ENCODE measurements at regions not wholly inside any gene's neighbourhood (a gene's known extent, or its start where the extent isn't known, plus 50 kb on each side); places are given as distances from the start of the nearest gene placed in this dataset.

DNA sequence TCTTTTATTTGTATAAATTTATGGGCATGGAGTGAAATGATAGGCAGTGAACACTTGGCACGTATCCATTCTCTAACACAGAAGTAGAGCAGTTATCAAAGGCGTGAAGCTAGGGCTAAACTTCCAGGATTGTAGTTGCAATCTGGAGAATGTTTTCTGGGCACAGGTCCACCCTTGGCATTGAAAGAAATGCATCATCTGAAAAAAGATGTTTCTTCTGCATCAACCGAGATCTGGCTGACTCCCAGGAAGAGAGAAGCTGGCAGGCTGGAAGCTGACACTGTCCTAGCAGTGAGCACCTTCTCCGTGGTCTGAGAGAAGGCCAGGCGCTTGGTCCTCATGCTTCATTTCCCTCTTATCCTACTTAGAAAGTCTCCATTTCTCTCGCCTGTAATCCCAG lies 600.0 kb downstream of the BRD1 start:
- Histone ChIP-seq H3K9me3 (ENCODE audit: control insufficient read depth, insufficient read depth, low read length) (no peaks in the 10 kb centered on the region), H3K9me2 (replicated peaks; ENCODE audit: control insufficient read depth, low read length) (no peaks in the 10 kb centered on the region), H4K20me1 (ENCODE audit: control insufficient read depth, insufficient read depth, low read depth, low read length) (no peaks in the 10 kb centered on the region), H3K4me1 (ENCODE audit: control insufficient read depth, low read length) (no peaks in the 10 kb centered on the region), H3K27ac (ENCODE audit: low read depth, low read length) (no peak overlapping the region), H3K27me3 (ENCODE audit: control insufficient read depth, low read length) (0 out of 2 replicates have a peak, but pooled peaks cover 2% of the 10 kb centered on the region), H3K4me3 (ENCODE audit: low read length) (no peak overlapping the region), H3K4me2 (ENCODE audit: low read length) (no peak overlapping the region), H3K36me3 (ENCODE audit: control insufficient read depth, low read length) (no peaks in the 10 kb centered on the region), H3K79me2 (ENCODE audit: control insufficient read depth, low read length) (no peaks in the 10 kb centered on the region), H3F3A (ENCODE audit: control insufficient read depth, insufficient read depth) (no peaks in the 10 kb centered on the region)
- TF ChIP-seq, protein P1, sequence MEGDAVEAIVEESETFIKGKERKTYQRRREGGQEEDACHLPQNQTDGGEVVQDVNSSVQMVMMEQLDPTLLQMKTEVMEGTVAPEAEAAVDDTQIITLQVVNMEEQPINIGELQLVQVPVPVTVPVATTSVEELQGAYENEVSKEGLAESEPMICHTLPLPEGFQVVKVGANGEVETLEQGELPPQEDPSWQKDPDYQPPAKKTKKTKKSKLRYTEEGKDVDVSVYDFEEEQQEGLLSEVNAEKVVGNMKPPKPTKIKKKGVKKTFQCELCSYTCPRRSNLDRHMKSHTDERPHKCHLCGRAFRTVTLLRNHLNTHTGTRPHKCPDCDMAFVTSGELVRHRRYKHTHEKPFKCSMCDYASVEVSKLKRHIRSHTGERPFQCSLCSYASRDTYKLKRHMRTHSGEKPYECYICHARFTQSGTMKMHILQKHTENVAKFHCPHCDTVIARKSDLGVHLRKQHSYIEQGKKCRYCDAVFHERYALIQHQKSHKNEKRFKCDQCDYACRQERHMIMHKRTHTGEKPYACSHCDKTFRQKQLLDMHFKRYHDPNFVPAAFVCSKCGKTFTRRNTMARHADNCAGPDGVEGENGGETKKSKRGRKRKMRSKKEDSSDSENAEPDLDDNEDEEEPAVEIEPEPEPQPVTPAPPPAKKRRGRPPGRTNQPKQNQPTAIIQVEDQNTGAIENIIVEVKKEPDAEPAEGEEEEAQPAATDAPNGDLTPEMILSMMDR (IDR thresholded peaks at IDR 0.05; ENCODE audit: low read depth, low read length, poor library complexity, severe bottlenecking): no peak
- no peak for TF ChIP-seq EZH2phosphoT487 (IDR thresholded peaks at IDR 0.05; ENCODE audit: borderline replicate concordance, low read length)

DNA sequence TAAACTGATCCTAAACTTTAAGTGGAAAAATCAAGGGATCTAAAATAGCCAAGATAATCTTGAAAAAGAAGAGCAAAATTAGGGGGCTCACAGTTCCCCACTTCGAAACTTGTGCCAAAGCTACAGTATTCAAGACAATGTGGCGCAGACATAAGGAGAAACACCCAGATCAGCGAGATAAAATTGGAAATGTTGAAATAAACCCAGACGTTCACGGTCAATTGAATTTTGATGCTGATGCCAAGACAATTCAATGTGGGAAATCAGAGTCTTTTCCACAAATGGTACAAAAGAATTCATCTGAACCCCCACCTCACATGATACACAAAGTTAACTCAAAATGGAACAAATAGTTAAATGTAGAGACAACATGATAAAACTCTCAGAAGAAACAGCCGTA lies 601.6 kb downstream of the BRD1 start:
- Histone ChIP-seq H3K27ac (ENCODE audit: low read depth, low read length) (no peak overlapping the region), H3K9me3 (ENCODE audit: control insufficient read depth, insufficient read depth, low read length) (no peaks in the 10 kb centered on the region), H4K20me1 (ENCODE audit: control insufficient read depth, insufficient read depth, low read depth, low read length) (no peaks in the 10 kb centered on the region), H3K4me1 (ENCODE audit: control insufficient read depth, low read length) (no peaks in the 10 kb centered on the region), H3K36me3 (ENCODE audit: control insufficient read depth, low read length) (no peaks in the 10 kb centered on the region), H3K4me3 (ENCODE audit: low read length) (no peak overlapping the region), H3K27me3 (ENCODE audit: control insufficient read depth, low read length) (0 out of 2 replicates have a peak, but pooled peaks cover 3% of the 10 kb centered on the region), H3F3A (ENCODE audit: control insufficient read depth, insufficient read depth) (no peaks in the 10 kb centered on the region), H3K4me2 (ENCODE audit: low read length) (no peak overlapping the region), H3K9me2 (replicated peaks; ENCODE audit: control insufficient read depth, low read length) (no peaks in the 10 kb centered on the region), H3K79me2 (ENCODE audit: control insufficient read depth, low read length) (no peaks in the 10 kb centered on the region)
- TF ChIP-seq, protein P1 (IDR thresholded peaks at IDR 0.05; ENCODE audit: low read depth, low read length, poor library complexity, severe bottlenecking): no peak
- no peak for TF ChIP-seq EZH2phosphoT487 (IDR thresholded peaks at IDR 0.05; ENCODE audit: borderline replicate concordance, low read length)

DNA sequence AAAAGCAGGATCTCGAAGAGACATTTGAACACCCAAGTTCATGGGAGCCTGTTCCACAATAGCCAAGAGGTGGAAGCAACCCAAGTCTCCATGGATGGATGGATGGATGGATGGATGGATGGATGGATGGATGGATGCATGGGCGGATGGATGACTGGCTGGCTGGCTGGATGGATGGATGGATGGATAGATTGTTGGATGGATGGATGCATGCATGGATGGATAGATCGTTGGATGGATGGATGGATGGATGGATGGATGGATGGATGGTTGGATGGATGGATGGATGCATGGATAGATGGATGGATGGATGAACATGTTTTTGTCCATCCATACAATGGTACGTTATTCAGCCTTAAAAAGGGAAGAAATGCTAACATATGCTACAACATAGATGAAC lies 603.4 kb downstream of the BRD1 start:
- Histone ChIP-seq H3K9me3 (ENCODE audit: control insufficient read depth, insufficient read depth, low read length) (no peaks in the 10 kb centered on the region), H3F3A (ENCODE audit: control insufficient read depth, insufficient read depth) (no peaks in the 10 kb centered on the region), H3K36me3 (ENCODE audit: control insufficient read depth, low read length) (no peaks in the 10 kb centered on the region), H3K79me2 (ENCODE audit: control insufficient read depth, low read length) (no peaks in the 10 kb centered on the region), H3K4me1 (ENCODE audit: control insufficient read depth, low read length) (no peaks in the 10 kb centered on the region), H3K4me2 (ENCODE audit: low read length) (no peak overlapping the region), H3K27ac (ENCODE audit: low read depth, low read length) (no peak overlapping the region), H4K20me1 (ENCODE audit: control insufficient read depth, insufficient read depth, low read depth, low read length) (no peaks in the 10 kb centered on the region), H3K9me2 (replicated peaks; ENCODE audit: control insufficient read depth, low read length) (no peaks in the 10 kb centered on the region), H3K4me3 (ENCODE audit: low read length) (no peak overlapping the region), H3K27me3 (ENCODE audit: control insufficient read depth, low read length) (0 out of 2 replicates have a peak, but pooled peaks cover 3% of the 10 kb centered on the region)
- TF ChIP-seq, protein P1 (IDR thresholded peaks at IDR 0.05; ENCODE audit: low read depth, low read length, poor library complexity, severe bottlenecking): no peak
- TF ChIP-seq EZH2phosphoT487 (IDR thresholded peaks at IDR 0.05; ENCODE audit: borderline replicate concordance, low read length): no peak
